HepG2 (cell line): ENCODE measurements at regions not wholly inside any gene's neighbourhood (a gene's known extent, or its start where the extent isn't known, plus 50 kb on each side); places are given as distances from the start of the nearest gene placed in this dataset.

Experiments
- ATAC-seq: fragments of 200-7000 bp; cut with Tn5 transposase; 3 replicates; pipeline ENCODE4 v1.9.1; 2020; ENCODE audit warnings: mild to moderate bottlenecking, moderate library complexity
- BruUV-seq: library from RNA; stranded (reverse); fragments of 400-500 nt; replicated peaks from 2 replicates; lab custom pipeline; 2021; lab: Mats Ljungman, UMichigan
- CTCF ChIA-PET: fragments of 300-600 bp; formaldehyde crosslinking; extraction: SDS; loops from one replicate; lab custom pipeline; 2021; ENCODE audit warnings: low total read pairs, inconsistent platforms, low intra/inter-chr PET ratio; lab: Yijun Ruan, JAX
- POLR2A ChIA-PET: fragments of 350-600 bp; sonication (Branson Sonifier 250); formaldehyde crosslinking; loops from one replicate; lab custom pipeline; 2020; ENCODE audit warnings: antibody characterized with exemption, inconsistent platforms; lab: Yijun Ruan, JAX
- DNase-seq: peaks from one replicate; pipeline ENCODE4 v3.0.0-alpha.2; 2015; ENCODE audit warnings: low spot score
- FAIRE-seq: peaks from 3 replicates; lab custom pipeline; 2011; peaks lifted over from hg19 to GRCh38; lab: Jason Lieb, UNC
- H2AFZ ChIP-seq: one replicate; pipeline ENCODE4 v1.6.1; 2011; ENCODE audit warnings: low read length, inconsistent platforms
- H3K27ac ChIP-seq: fragments of 300-600 bp; 3 replicates; pipeline ENCODE4 v1.8.0; 2011; ENCODE audit warnings: mixed run types, mild to moderate bottlenecking, mixed read lengths, low read length, inconsistent platforms; ENCODE audit not compliant: insufficient read depth; ENCODE audit errors: extremely low read length
- H3K27me3 ChIP-seq, 2 experiments: fragments of 200-600 bp in 1 of 2; 2 replicates in 1 of 2; 3 replicates in 1 of 2; pipeline versions ENCODE4 v1.6.0 to v1.8.0; 2011; ENCODE audit warnings: low read length in 2 of 2, mild to moderate bottlenecking in 2 of 2, moderate library complexity in 2 of 2, inconsistent platforms in 1 of 2; ENCODE audit not compliant: insufficient read depth in 2 of 2, control insufficient read depth in 1 of 2
- H3K36me3 ChIP-seq, 2 experiments: fragments of 200-600 bp in 1 of 2; replicated peaks in 1 of 2; 2 replicates in 1 of 2; 3 replicates in 1 of 2; pipeline versions ENCODE4 v1.5.1 to v1.8.0; 2011; ENCODE audit warnings: low read length in 2 of 2, inconsistent platforms in 1 of 2; ENCODE audit not compliant: insufficient read depth in 2 of 2, control insufficient read depth in 1 of 2
- H3K4me1 ChIP-seq: 2 replicates; pipeline ENCODE4 v1.5.1; 2012; ENCODE audit warnings: low read length, inconsistent platforms; ENCODE audit not compliant: insufficient read depth
- H3K4me2 ChIP-seq: 2 replicates; pipeline ENCODE4 v1.6.0; 2011; ENCODE audit warnings: low read depth, low read length, inconsistent platforms
- H3K4me3 ChIP-seq, 3 experiments: fragments of 200-600 bp in 1 of 3; sonication (generic), shearing (Covaris generic) in 1 of 3; replicated peaks in 1 of 3; 2 replicates each; pipeline ENCODE4 v1.5.1; 2011 to 2016; ENCODE audit warnings: low read length in 3 of 3, inconsistent platforms in 2 of 3, low read depth in 2 of 3, mild to moderate bottlenecking in 2 of 3, control low read depth in 1 of 3, mixed read lengths in 1 of 3; ENCODE audit not compliant: insufficient read depth in 1 of 3
- H3K79me2 ChIP-seq: one replicate; pipeline ENCODE4 v1.6.1; 2011; ENCODE audit warnings: low read length, inconsistent platforms; ENCODE audit not compliant: insufficient read depth
- H3K9ac ChIP-seq: 2 replicates; pipeline ENCODE4 v1.6.0; 2011; ENCODE audit warnings: mild to moderate bottlenecking, low read depth, low read length, inconsistent platforms; ENCODE audit not compliant: insufficient read depth
- H3K9me3 ChIP-seq: 2 replicates; pipeline ENCODE4 v1.5.1; 2012; ENCODE audit warnings: mild to moderate bottlenecking, low read length
- H4K20me1 ChIP-seq: 2 replicates; pipeline ENCODE4 v1.6.0; 2011; ENCODE audit warnings: inconsistent platforms, mild to moderate bottlenecking, low read length, moderate library complexity; ENCODE audit not compliant: insufficient read depth
- BHLHE40 ChIP-seq: IDR thresholded peaks from 2 replicates; pipeline ENCODE4 v1.6.1; 2011; ENCODE audit warnings: low read length, improper control_type of control experiment
- CBX5 ChIP-seq: sonication (generic); formaldehyde crosslinking; IDR thresholded peaks from 2 replicates; pipeline ENCODE4 v1.4.0; 2020; ENCODE audit warnings: missing genetic modification reagents, borderline replicate concordance
- MED13 ChIP-seq: sonication (generic); formaldehyde crosslinking; IDR thresholded peaks from 2 replicates; pipeline ENCODE4 v1.5.0; 2020; ENCODE audit warnings: missing genetic modification reagents
- NFE2 ChIP-seq: sonication (generic); formaldehyde crosslinking; IDR thresholded peaks from 2 replicates; pipeline ENCODE4 v1.4.0; 2020; ENCODE audit warnings: missing genetic modification reagents
- SMAD3 ChIP-seq: sonication (generic); formaldehyde crosslinking; IDR thresholded peaks from 2 replicates; pipeline ENCODE4 v1.4.0; 2020; ENCODE audit warnings: missing genetic modification reagents
- TRIM22 ChIP-seq: fragments of 450-650 bp; IDR thresholded peaks from 2 replicates; pipeline ENCODE4 v1.6.1; 2017
- YY1 ChIP-seq: IDR thresholded peaks from 2 replicates; pipeline ENCODE4 v1.6.1; 2011; ENCODE audit warnings: low read length, low read depth, moderate library complexity, mild to moderate bottlenecking; ENCODE audit not compliant: insufficient read depth, insufficient replicate concordance
- ZNF138 ChIP-seq: sonication (generic); formaldehyde crosslinking; IDR thresholded peaks from 2 replicates; pipeline ENCODE4 v1.5.0; 2020; ENCODE audit warnings: mild to moderate bottlenecking, low read depth, missing genetic modification reagents
- ZNF343 ChIP-seq: sonication (generic); formaldehyde crosslinking; IDR thresholded peaks from 2 replicates; pipeline ENCODE4 v1.4.0; 2020; ENCODE audit warnings: mild to moderate bottlenecking, missing genetic modification reagents
- ZNF615 ChIP-seq: sonication (generic); formaldehyde crosslinking; IDR thresholded peaks from 2 replicates; pipeline ENCODE4 v1.5.0; 2020; ENCODE audit warnings: mild to moderate bottlenecking, missing genetic modification reagents, borderline replicate concordance
- ZNF773 ChIP-seq: sonication (generic); formaldehyde crosslinking; IDR thresholded peaks from 2 replicates; pipeline ENCODE4 v1.4.0; 2020; ENCODE audit warnings: missing genetic modification reagents, borderline replicate concordance
- WGBS: methylation state at CpG from one replicate; pipeline ENCODE4 v1.1.6; 2017; ENCODE audit warnings: low lambda C conversion rate; 5-methylcytosine and 5-hydroxymethylcytosine counted together
- in situ Hi-C: cut with HindIII; loops from 2 replicates; pipeline ENCODE4 v1.10.0; 2017; ENCODE audit warnings: low pct_unique_long_range_greater_than_20kb; ENCODE audit not compliant: extremely low pct_ligation_motif_present
- intact Hi-C: fragments of 100-400 bp; cut with micrococcal nuclease; formaldehyde crosslinking; loops from one replicate; pipeline ENCODE4 v1.10.0; 2022; ENCODE audit not compliant: unreplicated experiment
- TF ChIP-seq, protein P1 (sequence below): IDR thresholded peaks from 2 replicates; pipeline ENCODE4 v1.6.1; 2016; ENCODE audit warnings: missing compliant biosample characterization, missing genetic modification reagents, borderline replicate concordance
- TF ChIP-seq, protein P2 (sequence below): sonication (generic); formaldehyde crosslinking; IDR thresholded peaks from 2 replicates; pipeline ENCODE4 v1.4.0; 2020; ENCODE audit warnings: missing genetic modification reagents
- TF ChIP-seq, protein P3 (sequence below): sonication (generic); formaldehyde crosslinking; IDR thresholded peaks from 2 replicates; pipeline ENCODE4 v1.5.0; 2020; ENCODE audit warnings: missing genetic modification reagents, mild to moderate bottlenecking, borderline replicate concordance

GRCh38 chr5:87182649-87183048 lies 85.0 kb upstream of the RASA1 start:
- in situ Hi-C loops (no loop called here), intact Hi-C loops (no loop called here)
- Histone ChIP-seq H3K4me2 (no peak overlapping the region), H3K9ac (no peak overlapping the region), H3K4me3 (no peak overlapping the region), H3K27me3 (no peaks in the 10 kb centered on the region), H3K4me1 (no peaks in the 10 kb centered on the region), H3K9me3 (no peaks in the 10 kb centered on the region), H3K79me2 (no peaks in the 10 kb centered on the region), H3K27ac (no peak overlapping the region), H2AFZ (no peak overlapping the region), H4K20me1 (no peaks in the 10 kb centered on the region), H3K36me3 (no peaks in the 10 kb centered on the region)
- 3% methylated on average over 4 of the region's 4 CpGs for WGBS
- ATAC-seq (no peak), FAIRE-seq (no peak), DNase-seq (no peak)
- ChIA-PET CTCF (no interaction called here), POLR2A (no interaction called here)
- BruUV-seq = no TSS peak
- no peak for TF ChIP-seq MED13
- TF ChIP-seq YY1 = no peak
- no peak for TF ChIP-seq SMAD3 (CRISPR knock-in tag)
- no peak for TF ChIP-seq ZNF343 (CRISPR knock-in tag)
- TF ChIP-seq, protein P1, sequence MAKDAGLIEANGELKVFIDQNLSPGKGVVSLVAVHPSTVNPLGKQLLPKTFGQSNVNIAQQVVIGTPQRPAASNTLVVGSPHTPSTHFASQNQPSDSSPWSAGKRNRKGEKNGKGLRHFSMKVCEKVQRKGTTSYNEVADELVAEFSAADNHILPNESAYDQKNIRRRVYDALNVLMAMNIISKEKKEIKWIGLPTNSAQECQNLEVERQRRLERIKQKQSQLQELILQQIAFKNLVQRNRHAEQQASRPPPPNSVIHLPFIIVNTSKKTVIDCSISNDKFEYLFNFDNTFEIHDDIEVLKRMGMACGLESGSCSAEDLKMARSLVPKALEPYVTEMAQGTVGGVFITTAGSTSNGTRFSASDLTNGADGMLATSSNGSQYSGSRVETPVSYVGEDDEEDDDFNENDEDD = no peak
- TF ChIP-seq CBX5 (CRISPR knock-in tag) = no peak
- TF ChIP-seq ZNF615 (CRISPR knock-in tag) = no peak
- TF ChIP-seq BHLHE40 = no peak
- TF ChIP-seq, protein P2, sequence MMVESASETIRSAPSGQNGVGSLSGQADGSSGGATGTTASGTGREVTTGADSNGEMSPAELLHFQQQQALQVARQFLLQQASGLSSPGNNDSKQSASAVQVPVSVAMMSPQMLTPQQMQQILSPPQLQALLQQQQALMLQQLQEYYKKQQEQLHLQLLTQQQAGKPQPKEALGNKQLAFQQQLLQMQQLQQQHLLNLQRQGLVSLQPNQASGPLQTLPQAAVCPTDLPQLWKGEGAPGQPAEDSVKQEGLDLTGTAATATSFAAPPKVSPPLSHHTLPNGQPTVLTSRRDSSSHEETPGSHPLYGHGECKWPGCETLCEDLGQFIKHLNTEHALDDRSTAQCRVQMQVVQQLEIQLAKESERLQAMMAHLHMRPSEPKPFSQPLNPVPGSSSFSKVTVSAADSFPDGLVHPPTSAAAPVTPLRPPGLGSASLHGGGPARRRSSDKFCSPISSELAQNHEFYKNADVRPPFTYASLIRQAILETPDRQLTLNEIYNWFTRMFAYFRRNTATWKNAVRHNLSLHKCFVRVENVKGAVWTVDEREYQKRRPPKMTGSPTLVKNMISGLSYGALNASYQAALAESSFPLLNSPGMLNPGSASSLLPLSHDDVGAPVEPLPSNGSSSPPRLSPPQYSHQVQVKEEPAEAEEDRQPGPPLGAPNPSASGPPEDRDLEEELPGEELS (CRISPR knock-in tag) = no peak
- TF ChIP-seq ZNF138 (CRISPR knock-in tag) = no peak
- no peak for TF ChIP-seq NFE2 (CRISPR knock-in tag)
- TF ChIP-seq, protein P3, sequence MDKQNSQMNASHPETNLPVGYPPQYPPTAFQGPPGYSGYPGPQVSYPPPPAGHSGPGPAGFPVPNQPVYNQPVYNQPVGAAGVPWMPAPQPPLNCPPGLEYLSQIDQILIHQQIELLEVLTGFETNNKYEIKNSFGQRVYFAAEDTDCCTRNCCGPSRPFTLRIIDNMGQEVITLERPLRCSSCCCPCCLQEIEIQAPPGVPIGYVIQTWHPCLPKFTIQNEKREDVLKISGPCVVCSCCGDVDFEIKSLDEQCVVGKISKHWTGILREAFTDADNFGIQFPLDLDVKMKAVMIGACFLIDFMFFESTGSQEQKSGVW (CRISPR knock-in tag) = no peak
- TF ChIP-seq ZNF773 = no peak
- no peak for TF ChIP-seq TRIM22
